Eye (tissue), 1 donor: ENCODE measurements at regions not wholly inside any gene's neighbourhood (a gene's known extent, or its start where the extent isn't known, plus 50 kb on each side); places are given as distances from the start of the nearest gene placed in this dataset.

ENCODE experiments used
- DNase-seq: peaks from one replicate; pipeline ENCODE4 v3.0.0-alpha.2; 2015

DNA sequence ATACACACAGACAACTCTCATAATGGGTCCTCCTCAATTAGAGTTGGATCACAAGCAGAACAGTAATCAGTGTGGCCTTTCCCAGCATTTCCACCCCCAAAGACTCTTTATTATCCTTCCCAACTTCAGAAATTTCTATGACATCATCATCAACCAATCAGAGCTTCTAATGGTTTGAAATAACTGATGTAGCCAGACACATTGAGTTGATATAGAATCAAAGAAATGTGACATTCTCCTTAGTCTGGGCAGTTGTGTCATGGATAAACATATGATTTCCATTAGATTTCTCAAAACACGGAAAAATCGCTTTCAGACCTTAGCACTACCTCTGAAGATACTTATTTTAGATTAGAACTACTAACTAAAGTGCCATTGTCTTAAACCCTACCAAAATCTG, 75.7 kb upstream of the NFIB start:
- peak; percentile 49 for DNase-seq

- peak; percentile 39 for DNase-seq
These were observed 75.2 kb upstream of the NFIB start for GRCh38 chr9:14389146-14389545.

GRCh38 chr9:14383773-14384172, 69.8 kb upstream of the NFIB start:
- no peak for DNase-seq

- DNase-seq = no peak
These were observed 69.4 kb upstream of the NFIB start for GRCh38 chr9:14383294-14383693.

- DNase-seq = no peak
These were observed 66.3 kb upstream of the NFIB start for GRCh38 chr9:14380061-14380836.

- no peak for DNase-seq
These were observed 65.3 kb upstream of the NFIB start for GRCh38 chr9:14379280-14379679.

GRCh38 chr9:14373706-14374105, 59.8 kb upstream of the NFIB start:
- peak; percentile 53 for DNase-seq

DNA sequence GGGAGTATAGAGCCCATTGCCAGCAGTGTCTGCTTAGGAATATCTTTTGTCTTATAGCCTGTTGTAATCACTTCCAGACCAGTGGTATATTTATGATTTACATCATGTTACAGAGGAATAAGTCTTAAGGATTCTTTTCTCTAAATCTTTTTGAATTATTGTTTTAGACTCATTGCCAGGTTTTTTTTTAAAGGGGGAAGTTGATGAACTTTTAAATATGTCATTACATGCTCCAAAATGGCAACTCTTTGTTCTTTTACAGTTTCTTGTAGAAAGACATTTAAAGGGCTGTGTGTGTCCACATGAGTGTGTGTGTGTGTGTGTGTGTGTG, 59.4 kb upstream of the NFIB start:
- DNase-seq = peak; percentile 52

DNA sequence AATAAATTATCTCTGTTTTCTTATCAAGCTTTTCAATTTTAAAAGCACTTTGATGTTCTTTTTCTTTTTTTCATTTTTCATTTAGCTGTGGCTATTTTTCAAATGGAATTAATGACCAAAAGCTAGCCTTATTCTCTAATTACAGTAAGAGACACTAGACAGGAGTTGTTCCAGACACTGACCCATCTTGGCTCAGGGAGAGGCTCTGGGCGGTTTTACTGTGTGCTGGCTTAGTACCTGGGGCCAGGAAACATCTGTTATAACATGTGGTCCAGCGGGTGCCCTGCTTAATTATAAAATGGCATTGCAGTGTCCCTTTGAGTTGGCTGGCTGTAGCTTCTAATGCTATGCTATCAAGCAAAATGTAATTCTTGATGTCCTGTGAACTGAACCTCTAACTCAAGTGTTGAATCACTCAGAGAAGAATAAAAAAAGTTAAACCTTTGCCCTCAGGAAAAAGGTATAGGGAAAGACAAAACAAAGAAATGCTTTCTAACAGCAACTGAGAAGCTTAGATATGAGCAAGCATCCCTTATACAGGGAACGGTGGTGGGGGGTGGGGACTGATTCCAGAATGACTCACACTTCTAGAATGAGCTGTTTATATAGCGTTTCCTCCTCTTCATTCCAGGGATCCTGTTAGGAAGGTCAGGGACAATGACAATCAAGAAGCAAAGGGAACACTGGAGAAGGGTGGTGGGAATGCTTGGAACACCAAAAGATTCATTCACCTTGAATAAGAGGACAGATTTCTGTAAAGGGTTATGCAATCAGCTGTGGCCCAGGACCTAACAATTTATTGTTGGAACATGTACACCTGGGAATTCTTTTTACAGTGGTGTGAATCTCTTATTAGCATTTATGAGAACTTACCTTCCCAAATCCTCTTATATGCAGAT, 58.7 kb upstream of the NFIB start:
- peak; percentile 70 for DNase-seq

- no peak for DNase-seq
These were observed 55.1 kb upstream of the NFIB start for GRCh38 chr9:14369011-14369410.

DNA sequence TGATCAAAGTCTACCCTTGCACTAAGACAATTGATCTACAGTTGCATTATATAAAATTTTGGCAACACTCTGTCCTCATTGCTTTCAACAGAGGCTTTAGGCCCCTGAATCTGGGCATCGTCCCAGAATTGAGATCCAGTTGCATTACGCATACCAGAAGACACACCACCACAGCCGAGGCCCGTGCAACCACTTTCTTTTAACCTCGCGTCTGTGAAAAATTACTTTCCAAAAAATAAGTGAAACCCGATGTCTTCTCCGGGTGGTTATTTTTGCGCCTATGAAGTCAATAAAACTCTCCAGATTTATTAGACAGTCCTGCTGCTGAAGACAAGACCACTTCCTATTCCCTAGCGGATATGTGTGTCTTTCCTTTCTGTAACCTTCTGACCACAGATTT, 52.1 kb upstream of the NFIB start:
- peak; percentile 88 for DNase-seq

DNA sequence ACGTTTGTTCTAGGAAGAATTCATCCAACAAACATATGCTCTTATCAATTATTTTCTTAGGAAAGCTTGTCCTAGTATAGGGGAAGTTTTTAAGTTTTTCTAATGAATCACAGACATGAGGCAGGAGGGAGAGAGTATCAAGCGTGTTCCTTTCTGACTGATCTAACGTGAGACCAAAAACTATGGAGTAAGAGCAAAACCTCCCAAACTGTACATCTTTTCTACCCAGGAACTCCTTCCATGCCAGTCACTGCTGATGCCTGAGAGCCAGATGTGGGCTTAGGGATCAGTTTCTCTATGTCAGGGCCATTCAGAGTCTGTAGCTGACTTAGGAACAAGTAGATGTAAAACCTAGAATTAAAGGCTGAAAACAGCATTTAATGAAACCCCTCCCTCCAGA, 51.7 kb upstream of the NFIB start:
- no peak for DNase-seq
